Endodermal cell (in vitro differentiated cells): ENCODE measurements at regions not wholly inside any gene's neighbourhood (a gene's known extent, or its start where the extent isn't known, plus 50 kb on each side); places are given as distances from the start of the nearest gene placed in this dataset.
A peak's percentile ranks its signal among the peaks of the same experiment; 100 is the strongest.

Experiments used
- DNase-seq: peaks from one replicate; pipeline ENCODE4 v3.0.0-alpha.2; 2017
- H3K27ac ChIP-seq: 2 replicates; pipeline ENCODE4 v1.5.1; 2013; ENCODE audit warnings: mild to moderate bottlenecking, low read depth, low read length, moderate library complexity
- H3K27me3 ChIP-seq: 2 replicates; pipeline ENCODE4 v1.6.1; 2013; ENCODE audit warnings: mild to moderate bottlenecking, low read length, moderate library complexity; ENCODE audit not compliant: insufficient read depth, control insufficient read depth, poor library complexity, severe bottlenecking
- H3K36me3 ChIP-seq: 2 replicates; pipeline ENCODE4 v1.7.0; 2013; ENCODE audit warnings: mild to moderate bottlenecking, low read length, moderate library complexity; ENCODE audit not compliant: control insufficient read depth, insufficient read depth
- H3K4me1 ChIP-seq: one replicate; pipeline ENCODE4 v1.7.0; 2013; ENCODE audit warnings: low read length; ENCODE audit not compliant: control insufficient read depth, insufficient read depth
- H3K4me3 ChIP-seq: 2 replicates; pipeline ENCODE4 v1.5.1; 2013; ENCODE audit warnings: mild to moderate bottlenecking, low read length, moderate library complexity
- H3K9ac ChIP-seq: 2 replicates; pipeline ENCODE4 v1.6.1; 2013; ENCODE audit warnings: mild to moderate bottlenecking, low read length, moderate library complexity; ENCODE audit not compliant: poor library complexity, severe bottlenecking; ENCODE audit errors: extremely low read depth
- H3K9me3 ChIP-seq: 2 replicates; pipeline ENCODE4 v1.6.1; 2013; ENCODE audit warnings: mild to moderate bottlenecking, low read length, moderate library complexity; ENCODE audit not compliant: control insufficient read depth
- H3K27ac Mint-ChIP-seq: 2 replicates; pipeline ENCODE4 v1.8.0; 2020; ENCODE audit warnings: mixed read lengths
- H3K27me3 Mint-ChIP-seq: 2 replicates; pipeline ENCODE4 v1.8.0; 2021; ENCODE audit warnings: mild to moderate bottlenecking, mixed read lengths; ENCODE audit not compliant: insufficient read depth
- H3K36me3 Mint-ChIP-seq: 2 replicates; pipeline ENCODE4 v1.8.0; 2020; ENCODE audit warnings: low read depth, mixed read lengths
- H3K4me1 Mint-ChIP-seq: 2 replicates; pipeline ENCODE4 v1.8.0; 2020; ENCODE audit warnings: mixed read lengths
- H3K4me3 Mint-ChIP-seq: 2 replicates; pipeline ENCODE4 v1.8.0; 2020; ENCODE audit warnings: mild to moderate bottlenecking, moderate library complexity, mixed read lengths
- H3K9me3 Mint-ChIP-seq: 2 replicates; pipeline ENCODE4 v1.8.0; 2020; ENCODE audit warnings: mild to moderate bottlenecking, mixed read lengths
- CTCF ChIP-seq: fragments of 200-600 bp; sonication (generic); conservative IDR thresholded peaks from 2 replicates; pipeline ENCODE4 v1.5.0; 2021; ENCODE audit warnings: antibody characterized with exemption, mild to moderate bottlenecking
- WGBS, 2 experiments: methylation state at CpG; one replicate each; pipeline versions ENCODE4 v1.1.5 to v1.1.7; 2013; ENCODE audit warnings: missing lambda C conversion rate in 2 of 2, mixed read lengths in 1 of 2; ENCODE audit not compliant: insufficient coverage in 1 of 2, insufficient read length in 1 of 2; 5-methylcytosine and 5-hydroxymethylcytosine counted together

GRCh38 chr5:1662559-1663085 is 137.0 kb downstream of the MRPL36 start:
- Histone ChIP-seq H3K27me3 (peaks cover 27% of the 10 kb centered on the region), H3K4me3 (no peak overlapping the region), H3K9me3 (no peaks in the 10 kb centered on the region), H3K27ac (no peak overlapping the region), H3K36me3 (no peaks in the 10 kb centered on the region), H3K9ac (no peak overlapping the region), H3K4me1 (peaks cover 4% of the 10 kb centered on the region)
- TF ChIP-seq CTCF, result no peak
- Mint-ChIP-seq H3K27me3 (peaks cover 27% of the 10 kb centered on the region), H3K4me1 (no peaks in the 10 kb centered on the region), H3K27ac (no peak overlapping the region), H3K4me3 (no peak overlapping the region), H3K36me3 (no peaks in the 10 kb centered on the region), H3K9me3 (no peaks in the 10 kb centered on the region)
- no peak for DNase-seq
- 87 to 92% methylated on average over 13 to 20 of the region's 20 CpGs for WGBS, 2 experiments

GRCh38 chr5:1661831-1662558 is 137.6 kb downstream of the MRPL36 start:
- H3K9me3 ChIP-seq, result no peaks in the 10 kb centered on the region
- peaks cover 26% of the 10 kb centered on the region for H3K27me3 ChIP-seq
- Mint-ChIP-seq H3K36me3 (no peaks in the 10 kb centered on the region), H3K27me3 (peaks cover 27% of the 10 kb centered on the region), H3K4me3 (no peak overlapping the region), H3K27ac (no peak overlapping the region), H3K4me1 (no peaks in the 10 kb centered on the region), H3K9me3 (no peaks in the 10 kb centered on the region)
- DNase-seq, result no peak
- 88 to 93% methylated on average over 14 to 23 of the region's 23 CpGs for WGBS, 2 experiments
- no peak overlapping the region for H3K9ac ChIP-seq
- H3K4me1 ChIP-seq, result peaks cover 4% of the 10 kb centered on the region
- no peaks in the 10 kb centered on the region for H3K36me3 ChIP-seq
- H3K4me3 ChIP-seq, result no peak overlapping the region
- no peak for TF ChIP-seq CTCF
- no peak overlapping the region for H3K27ac ChIP-seq

GRCh38 chr5:1661311-1661710 is 137.6 kb upstream of the LPCAT1 start:
- H3K4me1 ChIP-seq, result peaks cover 4% of the 10 kb centered on the region
- Mint-ChIP-seq H3K27me3 (peaks cover 21% of the 10 kb centered on the region), H3K36me3 (no peaks in the 10 kb centered on the region), H3K9me3 (no peaks in the 10 kb centered on the region), H3K4me1 (no peaks in the 10 kb centered on the region), H3K27ac (no peak overlapping the region), H3K4me3 (no peak overlapping the region)
- H3K4me3 ChIP-seq, result no peak overlapping the region
- 91 to 93% methylated on average over 8 to 13 of the region's 13 CpGs for WGBS, 2 experiments
- no peaks in the 10 kb centered on the region for H3K36me3 ChIP-seq
- no peak overlapping the region for H3K9ac ChIP-seq
- H3K27me3 ChIP-seq, result peaks cover 21% of the 10 kb centered on the region
- H3K27ac ChIP-seq, result no peak overlapping the region
- TF ChIP-seq CTCF, result no peak
- no peaks in the 10 kb centered on the region for H3K9me3 ChIP-seq
- DNase-seq, result peak; percentile 35
